ENCODE measurements at regions not wholly inside any gene's neighbourhood (a gene's known extent, or its start where the extent isn't known, plus 50 kb on each side); places are given as distances from the start of the nearest gene placed in this dataset.
"Not testable (repeated sequence)": the region's sequence is repeated elsewhere in the genome, so short reads cannot be mapped to it uniquely, and the experiment has no call there.

DNA sequence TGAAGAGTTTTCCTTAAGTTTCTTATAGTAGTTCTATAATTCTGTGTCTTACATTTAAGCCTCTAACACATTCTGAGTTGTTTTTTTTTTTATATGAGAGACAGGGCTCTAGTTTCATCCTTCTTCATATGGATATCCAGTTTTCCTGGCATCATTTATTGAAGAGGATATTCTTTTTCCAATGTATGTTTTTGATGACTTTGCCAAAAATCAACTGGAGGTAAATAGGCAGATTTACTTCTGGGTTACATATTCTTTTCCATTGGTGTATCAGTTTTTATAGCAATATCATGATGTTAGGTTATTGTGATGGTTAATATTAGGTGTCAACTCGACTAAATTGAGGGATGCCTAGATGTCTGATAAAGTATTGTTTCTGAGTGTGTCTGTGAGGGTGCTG lies 650.7 kb upstream of the GRID2 start:
- no peak for DNase-seq

DNA sequence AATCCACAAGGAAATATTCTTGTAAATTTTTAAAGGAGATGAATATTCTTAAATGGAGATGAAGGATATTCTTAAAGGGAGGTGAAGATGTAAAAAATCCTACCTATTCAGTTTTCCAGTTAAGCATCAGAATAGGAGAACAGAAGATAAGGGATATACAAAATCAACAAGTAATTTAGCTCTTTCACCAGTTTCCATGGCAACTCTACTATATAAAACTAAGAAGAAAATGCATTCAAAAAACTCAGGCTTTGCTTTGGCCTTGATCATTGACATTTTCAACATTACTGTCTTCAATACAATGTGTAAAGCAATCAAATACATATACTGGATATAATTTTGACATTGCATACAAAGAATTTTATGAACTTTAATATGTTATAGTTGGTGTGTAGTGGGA lies 622.7 kb upstream of the GRID2 start:
- DNase-seq, result no peak

DNA sequence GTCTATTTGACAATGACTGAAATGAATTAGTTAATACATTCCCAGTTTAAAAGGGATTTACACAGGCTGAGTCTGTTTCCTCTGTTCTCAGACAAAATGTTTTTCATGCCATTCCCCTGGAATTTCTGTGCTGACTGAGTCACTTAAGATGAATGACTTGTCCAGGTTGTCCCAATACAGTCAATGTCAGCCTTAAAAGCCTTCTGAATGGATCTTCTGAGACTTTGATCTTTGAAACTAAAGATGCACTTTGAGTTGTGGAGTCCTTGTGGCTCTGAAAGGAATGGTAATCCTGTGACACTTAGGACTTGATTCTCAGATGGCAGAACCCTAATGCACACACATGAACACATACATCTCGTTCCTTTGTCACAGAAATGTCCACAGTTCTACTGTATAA lies 622.2 kb upstream of the GRID2 start:
- DNase-seq, result no peak

DNA sequence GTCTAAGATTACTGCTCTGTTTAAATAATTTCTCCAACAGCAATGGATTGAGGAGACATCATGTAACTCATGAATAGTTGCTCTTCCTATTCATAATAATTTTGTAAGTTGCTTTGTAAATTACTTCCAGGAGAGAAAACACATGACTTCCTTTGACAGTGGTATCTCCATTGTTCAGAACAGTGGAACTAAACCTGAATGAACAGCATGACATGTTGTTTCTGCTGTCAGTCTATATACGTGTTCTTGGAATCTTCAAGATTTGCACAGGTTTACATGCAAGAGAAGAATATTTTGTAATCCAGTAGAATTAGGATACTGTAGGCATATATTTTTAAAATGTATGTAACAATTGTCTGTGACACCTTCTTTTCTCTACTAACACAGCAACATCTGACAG lies 618.8 kb upstream of the GRID2 start:
- no peak for DNase-seq

DNA sequence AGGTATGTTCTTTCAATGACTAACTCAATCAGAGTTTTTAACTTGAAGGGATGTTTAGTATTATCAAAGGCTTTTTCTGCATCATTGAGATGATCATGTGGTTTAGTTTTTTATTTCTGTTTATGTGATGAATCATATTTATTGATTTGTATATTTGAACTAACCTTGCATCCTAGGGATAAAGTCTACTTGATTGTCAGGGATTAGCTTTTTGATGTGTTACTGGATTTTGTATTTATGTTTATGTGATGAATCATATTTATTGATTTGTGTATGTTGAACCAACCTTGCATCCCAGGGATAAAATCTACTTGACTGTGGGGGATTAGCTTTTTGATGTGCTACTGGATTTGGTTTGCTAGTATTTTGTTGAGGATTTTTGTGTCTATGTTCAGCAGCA lies 615.4 kb upstream of the GRID2 start:
- no peak for DNase-seq

DNA sequence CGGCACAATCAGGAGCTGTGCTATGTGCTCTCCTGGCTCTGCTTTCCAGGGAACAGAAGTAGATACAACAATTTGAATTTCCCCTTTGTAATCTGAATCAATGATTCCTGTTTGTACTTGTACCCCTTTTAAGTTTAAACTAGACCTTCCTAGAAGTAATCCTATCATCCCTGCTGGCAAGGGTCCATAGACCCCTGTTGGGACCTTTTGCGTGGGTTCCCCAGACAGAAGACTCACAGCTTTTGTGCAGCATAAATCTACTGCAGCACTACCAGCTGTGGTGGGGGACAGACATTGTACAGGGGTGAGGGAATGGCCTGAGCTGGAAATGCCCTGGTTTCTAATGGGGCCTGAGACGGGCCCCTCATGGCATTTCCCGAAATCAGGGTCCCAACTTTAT lies 604.1 kb upstream of the GRID2 start:
- not testable (repeated sequence) for DNase-seq

DNA sequence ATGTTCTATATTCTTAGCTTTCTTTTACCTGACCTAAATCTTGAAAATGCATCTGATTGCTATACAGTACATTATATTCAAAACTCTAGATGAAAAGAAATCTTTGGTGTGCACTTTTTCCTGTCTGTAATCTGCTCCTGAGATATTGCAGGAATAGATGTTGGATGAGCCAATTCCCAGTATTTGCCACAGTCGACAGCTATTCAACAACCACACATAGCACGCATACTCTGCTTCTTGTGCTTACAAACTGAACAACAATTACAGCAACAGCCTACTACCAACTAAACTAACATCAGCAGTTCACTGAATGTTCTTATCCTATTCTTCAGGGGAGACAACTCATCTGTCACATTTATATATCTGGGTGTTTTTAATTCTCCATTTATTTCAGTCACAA lies 573.9 kb upstream of the GRID2 start:
- DNase-seq, result no peak

DNA sequence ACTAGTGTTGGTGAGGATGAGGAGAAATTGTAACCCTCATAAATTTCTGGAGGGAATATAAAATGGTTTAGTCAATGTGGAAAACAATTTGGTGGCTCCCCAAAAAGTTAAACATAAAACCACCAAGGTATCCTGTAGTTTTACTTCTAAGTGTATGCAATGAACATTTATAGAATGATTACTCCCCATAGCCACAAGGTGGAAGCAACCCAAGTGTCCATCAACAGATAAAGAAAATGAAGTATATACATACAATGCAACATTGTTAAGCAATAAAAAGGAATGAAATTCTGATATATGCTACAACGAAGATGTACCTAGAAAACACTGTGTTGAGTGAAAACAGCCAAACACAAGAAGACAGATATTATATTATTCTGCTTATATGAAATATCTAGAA lies 569.1 kb upstream of the GRID2 start:
- DNase-seq, result no peak

DNA sequence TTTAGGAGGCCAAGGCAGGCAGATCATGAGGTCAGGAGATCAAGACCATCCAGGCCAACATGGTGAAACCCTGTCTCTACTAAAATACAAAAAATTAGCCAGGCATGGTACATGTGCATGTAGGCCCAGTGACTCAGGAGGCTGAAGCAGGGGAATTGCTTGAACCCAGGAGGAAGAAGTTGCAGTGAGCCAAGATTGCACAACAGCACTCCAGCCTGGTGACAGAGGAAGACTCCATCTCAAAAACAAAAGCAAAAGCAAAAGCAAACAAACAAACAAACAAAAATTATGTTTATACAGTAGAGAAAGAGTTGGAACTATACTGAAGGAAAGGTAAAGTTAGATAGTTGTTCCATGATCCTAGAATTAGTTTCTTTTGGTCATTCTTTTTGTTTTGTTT lies 564.9 kb upstream of the GRID2 start:
- DNase-seq, result not testable (repeated sequence)

DNA sequence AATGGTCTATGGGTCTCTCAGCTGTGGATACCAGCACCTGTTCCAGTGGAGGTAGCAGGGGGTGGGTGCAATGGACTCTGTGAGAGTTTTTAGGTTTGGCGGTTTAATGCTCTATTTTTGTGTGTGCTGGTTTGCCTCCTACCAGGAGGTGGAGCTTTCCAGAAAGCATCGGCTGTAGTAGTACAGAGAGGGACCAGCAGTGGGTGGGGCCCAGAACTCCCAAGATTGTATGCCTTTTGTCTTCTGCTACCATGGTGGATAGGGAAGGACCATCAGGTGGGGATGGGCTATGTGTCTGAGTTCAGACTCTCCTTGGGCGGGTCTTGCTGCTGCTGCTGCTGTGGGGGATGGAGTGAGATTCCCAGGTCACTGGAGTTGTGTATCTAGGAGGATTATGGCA lies 557.2 kb upstream of the GRID2 start:
- DNase-seq, result no peak

DNA sequence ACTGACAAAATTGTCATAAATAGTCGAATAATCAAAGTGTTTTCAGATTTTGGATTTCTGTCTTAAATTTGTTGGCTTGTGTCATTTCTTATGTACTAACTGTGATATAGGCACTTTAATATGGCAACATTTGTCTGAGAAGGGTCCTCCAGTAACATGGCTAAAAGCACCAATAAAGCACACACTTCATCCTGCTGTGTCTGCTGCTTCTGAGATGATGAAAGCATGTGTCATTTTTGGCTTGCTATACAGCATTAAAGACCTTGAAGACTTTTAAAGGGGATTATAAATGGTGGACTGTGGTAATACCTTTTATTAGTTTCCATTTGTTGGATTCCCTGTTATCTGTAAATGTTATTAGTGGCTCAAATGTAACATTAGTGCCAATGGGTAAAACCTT lies 551.8 kb upstream of the GRID2 start:
- no peak for DNase-seq

DNA sequence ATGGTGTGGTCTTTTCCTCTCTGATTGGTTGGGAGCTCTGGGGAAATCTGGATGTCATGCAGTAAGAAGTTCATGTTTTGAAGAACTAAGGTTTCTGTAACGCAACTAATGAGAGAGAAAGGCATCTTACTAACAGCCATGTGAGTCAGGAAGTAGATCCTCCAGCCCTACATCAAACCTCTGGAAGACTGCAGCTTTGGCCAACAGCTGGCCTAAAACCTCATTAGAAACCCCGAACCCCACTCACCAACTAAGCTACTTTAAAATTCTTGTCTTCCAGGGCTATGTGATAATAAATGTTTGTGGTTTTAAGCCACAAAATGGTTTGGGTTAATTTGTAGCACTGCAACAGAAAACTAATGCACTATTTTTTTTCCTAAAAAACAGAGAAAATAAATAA lies 549.0 kb upstream of the GRID2 start:
- DNase-seq, result no peak

DNA sequence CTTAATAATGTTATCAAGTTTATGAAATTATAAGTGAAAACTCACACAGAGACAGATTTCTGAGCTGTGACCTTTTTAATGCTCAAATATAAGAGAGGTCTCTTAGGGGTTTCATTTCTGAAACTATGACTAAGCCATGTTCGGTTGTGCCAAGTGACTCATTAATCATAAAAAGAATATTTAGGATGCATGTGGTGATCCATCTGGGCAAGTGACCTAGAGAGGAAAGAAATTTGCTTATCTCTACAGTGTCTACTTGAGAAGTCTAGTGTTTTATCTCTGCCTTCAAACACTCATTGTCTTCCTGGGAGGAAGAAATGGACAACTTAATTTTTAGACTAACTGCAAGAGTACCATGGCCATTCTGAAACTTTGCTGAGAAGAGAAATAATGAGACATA lies 545.3 kb upstream of the GRID2 start:
- DNase-seq, result no peak

DNA sequence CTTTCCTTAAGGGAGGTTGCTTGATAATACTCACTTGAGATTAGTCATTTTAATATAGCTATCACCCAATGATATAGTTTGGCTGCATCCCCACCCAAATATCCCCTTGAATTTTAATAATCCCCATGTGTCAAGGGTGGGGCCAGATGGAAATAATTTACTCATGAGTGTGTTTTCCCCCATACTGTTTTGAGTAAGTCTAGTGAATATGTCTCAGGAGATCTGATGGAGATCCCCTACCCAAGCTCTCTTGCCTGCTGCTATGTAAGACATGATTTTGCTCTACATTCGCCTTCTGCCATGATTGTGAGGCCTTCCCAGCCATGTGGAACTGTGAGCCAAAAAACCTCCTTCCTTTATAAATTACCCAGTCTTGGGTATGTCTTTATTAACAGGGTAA lies 539.7 kb upstream of the GRID2 start:
- DNase-seq, result no peak

DNA sequence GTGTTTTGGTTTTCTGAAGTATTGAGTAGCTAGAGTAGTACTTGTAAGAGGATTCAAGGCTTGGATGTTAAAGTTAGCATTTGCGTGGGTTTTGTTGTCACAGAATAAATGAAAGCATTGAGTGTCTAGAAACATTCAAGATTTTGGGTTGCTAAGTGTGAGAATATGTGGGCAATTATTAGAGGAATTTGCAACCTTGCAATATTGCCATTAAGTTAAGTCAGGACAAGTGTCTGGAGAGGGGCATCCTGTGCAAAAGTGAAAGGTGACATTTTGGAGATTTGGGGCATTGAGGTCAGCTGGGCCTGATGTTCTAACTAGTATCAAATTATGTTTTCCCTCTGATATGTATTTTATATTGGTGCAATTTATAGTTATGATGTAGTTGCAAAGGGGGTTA lies 533.9 kb upstream of the GRID2 start:
- no peak for DNase-seq

DNA sequence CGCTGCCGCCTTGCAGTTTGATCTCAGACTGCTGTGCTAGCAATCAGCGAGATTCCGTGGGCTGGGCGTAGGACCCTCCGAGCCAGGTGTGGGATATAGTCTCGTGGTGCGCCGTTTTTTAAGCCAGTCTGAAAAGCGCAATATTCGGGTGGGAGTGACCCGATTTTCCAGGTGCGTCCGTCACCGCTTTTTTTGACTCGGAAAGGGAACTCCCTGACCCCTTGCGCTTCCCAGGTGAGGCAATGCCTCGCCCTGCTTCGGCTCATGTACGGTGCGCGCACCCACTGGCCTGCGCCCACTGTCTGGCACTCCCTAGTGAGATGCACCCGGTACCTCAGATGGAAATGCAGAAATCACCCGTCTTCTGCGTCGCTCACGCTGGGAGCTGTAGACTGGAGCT lies 512.1 kb upstream of the GRID2 start:
- not testable (repeated sequence) for DNase-seq

DNA sequence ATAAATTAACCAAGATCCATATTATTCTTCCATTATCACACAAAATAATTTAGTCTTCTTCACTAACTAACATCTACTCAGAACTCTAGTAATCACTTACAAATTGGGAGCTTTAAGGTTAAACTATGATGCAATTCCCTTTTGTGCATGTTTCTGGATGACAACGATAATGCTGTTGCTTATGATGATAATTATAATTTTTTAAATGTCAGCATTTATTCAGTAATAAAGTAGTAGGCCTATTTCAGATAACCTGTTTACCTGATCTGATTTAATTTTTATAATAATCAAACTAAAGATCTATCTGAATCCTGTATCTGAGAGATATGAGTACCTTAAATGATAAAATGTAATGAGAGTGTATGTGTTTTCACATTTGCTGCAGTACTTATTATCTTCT lies 507.8 kb upstream of the GRID2 start:
- no peak for DNase-seq

DNA sequence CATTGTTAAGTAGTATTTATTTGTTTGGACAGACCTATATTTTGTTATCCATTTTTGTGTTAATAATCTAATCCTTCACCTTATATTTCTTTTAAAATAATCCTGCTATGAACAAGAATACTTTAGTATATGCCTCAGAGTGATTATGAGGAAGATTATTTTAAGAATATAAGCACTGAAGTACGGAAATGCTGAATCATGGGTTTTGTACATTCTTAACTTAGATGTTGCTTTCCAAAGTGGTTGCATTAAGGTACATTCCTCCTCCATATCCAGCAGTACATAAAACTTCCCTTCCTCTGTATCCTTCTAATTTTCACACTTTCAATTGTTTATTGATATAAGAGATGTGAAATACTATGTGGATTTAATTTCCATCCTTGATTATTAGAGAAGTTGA lies 491.4 kb upstream of the GRID2 start:
- DNase-seq, result no peak

DNA sequence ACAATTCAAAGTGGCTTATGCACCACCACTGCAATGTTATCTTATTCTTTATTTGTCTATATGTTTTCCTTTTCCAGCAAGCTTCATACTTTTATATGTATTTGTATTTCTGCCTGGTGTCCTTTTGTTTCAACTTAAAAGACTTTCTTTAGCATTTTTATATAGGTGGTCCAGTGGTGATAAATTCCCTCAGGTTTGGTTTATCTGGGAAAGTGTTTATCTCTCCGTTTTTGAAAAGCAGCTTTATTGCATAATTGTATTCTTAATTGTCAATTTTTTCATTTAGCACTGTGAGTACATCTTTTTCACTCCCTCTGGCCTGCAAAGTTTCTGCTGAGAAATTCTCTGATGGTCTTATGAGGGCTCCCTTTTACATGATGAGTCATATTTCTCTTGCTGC lies 479.0 kb upstream of the GRID2 start:
- no peak for DNase-seq

DNA sequence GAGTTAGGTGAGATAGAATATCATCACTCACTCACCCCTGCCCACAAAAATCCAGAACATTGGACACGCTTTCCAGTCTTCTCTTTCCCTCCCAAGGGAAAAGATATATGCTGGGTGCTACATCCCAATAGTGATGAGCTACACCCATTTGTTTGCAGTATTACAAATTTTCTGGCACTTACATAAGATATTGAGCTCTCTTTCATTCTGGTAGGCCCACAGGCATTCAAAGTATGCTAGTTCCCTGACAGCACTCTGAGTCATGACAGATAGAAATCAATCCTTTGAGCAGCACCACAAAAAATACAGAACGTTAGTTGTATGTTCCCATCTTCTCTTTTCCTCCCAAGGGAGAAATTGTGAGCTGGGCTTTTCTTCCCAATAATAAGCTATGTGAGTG lies 477.6 kb upstream of the GRID2 start:
- DNase-seq, result no peak

DNA sequence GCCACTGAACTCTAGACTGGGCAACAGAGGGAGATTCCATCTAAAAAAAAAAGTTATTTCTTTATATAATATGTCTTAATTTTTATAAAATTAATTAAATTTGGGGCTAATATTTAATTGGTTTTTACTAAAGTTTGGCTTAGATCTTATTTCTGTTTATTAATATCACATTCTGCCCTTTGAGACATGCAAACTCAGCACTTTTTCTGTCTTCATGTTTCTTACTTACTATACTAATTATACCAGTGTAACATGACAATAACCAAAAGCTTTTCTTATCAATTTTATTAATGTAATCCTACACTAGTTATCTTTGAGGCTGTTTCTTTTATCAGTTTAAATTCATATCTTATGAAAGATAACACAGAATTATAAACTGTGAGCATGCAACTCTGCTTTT lies 475.9 kb upstream of the GRID2 start:
- no peak for DNase-seq

DNA sequence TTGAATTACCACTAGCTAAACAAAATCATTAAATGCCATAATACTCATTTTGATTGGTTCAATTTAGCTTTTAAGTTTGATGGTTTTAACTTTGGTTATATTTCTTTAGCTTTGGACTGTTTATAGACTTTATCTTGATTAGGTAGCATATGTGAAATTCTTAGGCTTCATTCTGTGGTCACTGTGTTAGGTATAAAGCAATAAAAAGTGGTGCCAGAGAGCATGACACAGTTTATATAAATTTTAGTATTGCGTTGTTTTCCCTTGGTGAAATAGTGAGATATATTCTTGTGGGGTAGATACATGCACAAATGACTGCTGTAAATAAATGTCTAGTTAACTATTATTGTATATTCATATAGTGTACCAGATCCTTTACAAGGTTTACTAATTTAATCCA lies 474.2 kb upstream of the GRID2 start:
- DNase-seq, result no peak

DNA sequence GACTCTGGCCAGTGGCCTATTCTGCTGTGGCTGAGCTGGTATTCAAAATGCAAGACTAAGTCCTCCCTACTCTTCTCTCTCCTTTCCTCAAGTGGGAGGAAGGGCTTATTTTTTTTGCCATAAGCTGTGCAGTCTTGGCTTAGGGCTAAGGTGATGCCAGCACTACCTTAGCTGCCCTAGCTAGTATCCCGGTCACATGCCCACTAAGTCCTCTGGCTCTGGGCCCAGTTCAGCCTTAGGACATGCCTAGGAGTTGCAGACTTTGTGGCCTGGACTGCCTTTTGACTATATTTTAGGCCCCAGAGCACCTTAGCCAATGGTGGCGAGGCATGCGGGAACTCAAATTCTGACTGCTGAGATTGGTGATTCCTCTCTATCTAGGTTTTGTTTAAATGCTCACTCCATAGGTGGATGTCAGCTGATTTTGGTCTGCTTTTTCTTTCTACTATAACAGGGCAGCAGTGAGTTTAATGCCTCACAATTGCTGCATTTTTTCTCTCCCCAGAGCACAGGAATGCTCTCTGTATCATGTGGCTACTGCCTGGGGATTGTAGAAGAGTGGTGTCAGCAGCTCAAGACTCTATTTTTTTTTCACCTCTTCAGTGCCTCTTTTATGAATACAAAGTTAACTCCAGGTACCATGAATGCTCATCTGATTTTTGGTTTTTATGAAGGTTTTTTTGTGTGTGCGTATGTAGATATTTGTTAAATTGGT lies 472.9 kb upstream of the GRID2 start:
- no peak for DNase-seq

DNA sequence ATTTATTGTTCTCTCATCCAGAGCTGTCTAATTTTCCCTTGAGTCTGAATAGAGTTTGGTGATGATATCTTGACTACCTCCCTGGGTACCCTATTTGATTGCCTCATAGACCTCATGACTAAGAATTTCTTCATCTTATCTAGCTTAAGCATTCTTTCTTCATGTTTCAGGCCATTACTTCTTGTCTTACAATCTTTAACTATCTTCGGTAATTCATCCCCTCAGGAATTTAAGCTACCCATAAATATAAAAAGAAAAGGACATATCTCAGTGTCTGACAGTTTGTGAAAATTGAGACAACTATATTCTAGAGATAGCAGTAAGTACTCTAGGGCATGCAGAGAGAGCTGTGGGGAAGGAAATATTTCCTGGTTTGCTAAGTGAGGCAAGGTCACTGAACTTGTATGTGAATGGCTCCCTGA lies 466.1 kb upstream of the GRID2 start:
- DNase-seq, result no peak

Measured in right lung (tissue), 2 donors.